K562 (cell line): ENCODE measurements at regions not wholly inside any gene's neighbourhood (a gene's known extent, or its start where the extent isn't known, plus 50 kb on each side); places are given as distances from the start of the nearest gene placed in this dataset.

ENCODE experiments used
- CBX3 ChIP-seq, 2 experiments: IDR thresholded peaks; 1 replicate in 1 of 2; 2 replicates in 1 of 2; pipeline ENCODE4 v1.6.1; 2012; ENCODE audit warnings: inconsistent platforms in 2 of 2, low read length in 2 of 2, borderline replicate concordance in 1 of 2, control low read depth in 1 of 2
- CEBPB ChIP-seq: fragments of 450-650 bp; IDR thresholded peaks from 2 replicates; pipeline ENCODE4 v1.6.1; 2016; ENCODE audit warnings: missing genetic modification characterization, missing compliant biosample characterization
- ETV6 ChIP-seq, 3 experiments: fragments of 150-350 bp in 1 of 3; sonication (generic) in 1 of 3; formaldehyde crosslinking in 1 of 3; IDR thresholded peaks; 2 replicates each; pipeline versions ENCODE4 v1.6.1 to v1.8.0; 2014 to 2022; ENCODE audit warnings: borderline replicate concordance in 2 of 3, low read depth in 2 of 3, antibody characterized with exemption in 1 of 3, low read length in 1 of 3, mild to moderate bottlenecking in 1 of 3, missing genetic modification reagents in 1 of 3
- JUN ChIP-seq, 2 experiments: sonication (generic) in 1 of 2; formaldehyde crosslinking in 1 of 2; IDR thresholded peaks; 2 replicates each; pipeline versions ENCODE4 v1.6.1 to v1.8.0; 2012 to 2022; ENCODE audit warnings: borderline replicate concordance in 2 of 2, mild to moderate bottlenecking in 2 of 2, improper control_type of control experiment in 1 of 2, low read depth in 1 of 2, low read length in 1 of 2, missing genetic modification reagents in 1 of 2
- NFRKB ChIP-seq: fragments of 450-650 bp; IDR thresholded peaks from 2 replicates; pipeline ENCODE4 v1.6.1; 2016; ENCODE audit warnings: low read depth
- NFYB ChIP-seq: IDR thresholded peaks from 2 replicates; pipeline ENCODE4 v1.6.1; 2011; ENCODE audit warnings: mild to moderate bottlenecking, moderate library complexity; ENCODE audit not compliant: insufficient read length; ENCODE audit errors: extremely low read depth
- PYGO2 ChIP-seq: fragments of 450-650 bp; IDR thresholded peaks from 2 replicates; pipeline ENCODE4 v1.6.1; 2016; ENCODE audit warnings: mild to moderate bottlenecking, missing genetic modification characterization, moderate library complexity, missing compliant biosample characterization
- SIN3A ChIP-seq, 2 experiments: fragments of 150-350 bp in 1 of 2; IDR thresholded peaks; 2 replicates each; pipeline ENCODE4 v1.6.1; 2011 to 2016; ENCODE audit warnings: borderline replicate concordance in 2 of 2, low read depth in 2 of 2, low read length in 2 of 2, mild to moderate bottlenecking in 2 of 2, moderate library complexity in 2 of 2; ENCODE audit not compliant: control insufficient read depth in 1 of 2
- ZBTB7A ChIP-seq: IDR thresholded peaks from 2 replicates; pipeline ENCODE4 v1.6.1; 2011; ENCODE audit warnings: low read depth, mild to moderate bottlenecking, low read length, moderate library complexity, borderline replicate concordance; ENCODE audit not compliant: control insufficient read depth
- ZNF584 ChIP-seq: fragments of 200-800 bp; sonication (Bioruptor generic); IDR thresholded peaks from 2 replicates; pipeline ENCODE4 v1.6.1; 2016; ENCODE audit warnings: low read depth, mild to moderate bottlenecking, missing genetic modification characterization, missing compliant biosample characterization
- TF ChIP-seq, protein P1 (sequence below): sonication (generic); formaldehyde crosslinking; IDR thresholded peaks from 2 replicates; pipeline ENCODE4 v1.9.0; 2022; ENCODE audit warnings: mild to moderate bottlenecking, missing genetic modification reagents
- TF ChIP-seq, protein P2 (sequence below), 3 experiments: IDR thresholded peaks in 2 of 3; conservative IDR thresholded peaks in 1 of 3; 2 replicates each; pipeline ENCODE4 v1.5.1; 2011 to 2012; ENCODE audit warnings: low read length in 3 of 3, mild to moderate bottlenecking in 3 of 3, control low read depth in 2 of 3, improper control_type of control experiment in 1 of 3, inconsistent platforms in 1 of 3, low read depth in 1 of 3, mixed read lengths in 1 of 3, moderate library complexity in 1 of 3; ENCODE audit not compliant: insufficient read depth in 2 of 3

DNA sequence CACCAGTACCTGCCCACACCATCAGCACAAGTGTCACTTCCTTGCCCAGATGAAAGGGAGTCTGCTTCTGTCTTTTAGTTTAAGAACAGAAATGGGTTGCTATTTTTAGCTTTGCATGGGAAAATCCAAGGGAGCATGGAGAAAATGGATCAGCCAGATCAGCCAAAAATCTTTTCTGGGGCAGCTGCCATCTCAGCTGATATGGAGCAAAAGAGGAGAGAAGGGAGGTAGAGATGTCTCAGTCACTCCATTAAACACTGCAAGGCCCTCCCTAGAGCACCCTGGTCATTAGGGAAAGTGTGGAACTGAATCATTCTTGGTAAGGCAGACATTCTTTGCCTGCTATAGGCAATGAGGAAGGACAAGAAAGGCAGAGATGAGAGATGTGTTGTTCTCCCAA lies 79.9 kb downstream of the CTAGE1 start:
- TF ChIP-seq, protein P1, sequence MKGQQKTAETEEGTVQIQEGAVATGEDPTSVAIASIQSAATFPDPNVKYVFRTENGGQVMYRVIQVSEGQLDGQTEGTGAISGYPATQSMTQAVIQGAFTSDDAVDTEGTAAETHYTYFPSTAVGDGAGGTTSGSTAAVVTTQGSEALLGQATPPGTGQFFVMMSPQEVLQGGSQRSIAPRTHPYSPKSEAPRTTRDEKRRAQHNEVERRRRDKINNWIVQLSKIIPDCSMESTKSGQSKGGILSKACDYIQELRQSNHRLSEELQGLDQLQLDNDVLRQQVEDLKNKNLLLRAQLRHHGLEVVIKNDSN (CRISPR knock-in tag): no peak
- TF ChIP-seq ZBTB7A (no peak), JUN (IDR thresholded peaks at IDR 0.05; ENCODE audit: borderline replicate concordance, low read depth, low read length) (no peak), JUN (CRISPR knock-in tag; IDR thresholded peaks at IDR 0.05; ENCODE audit: borderline replicate concordance) (no peak), ETV6 (IDR thresholded peaks at IDR 0.05; ENCODE audit: borderline replicate concordance in 1 of 2, low read depth in 2 of 2, low read length in 1 of 2) (no peak), ETV6 (CRISPR knock-in tag; IDR thresholded peaks at IDR 0.05; ENCODE audit: borderline replicate concordance) (no peak), NFRKB (no peak), NFYB (no peak), CBX3 (IDR thresholded peaks at IDR 0.05; ENCODE audit: borderline replicate concordance in 1 of 2, low read length in 2 of 2) (no peak), PYGO2 (tag) (no peak), SIN3A (IDR thresholded peaks at IDR 0.05; ENCODE audit: borderline replicate concordance in 2 of 2, control insufficient read depth in 1 of 2, low read depth in 2 of 2, low read length in 2 of 2) (no peak), CEBPB (tag) (no peak), ZNF584 (CRISPR knock-in tag) (no peak)
- TF ChIP-seq, protein P2, sequence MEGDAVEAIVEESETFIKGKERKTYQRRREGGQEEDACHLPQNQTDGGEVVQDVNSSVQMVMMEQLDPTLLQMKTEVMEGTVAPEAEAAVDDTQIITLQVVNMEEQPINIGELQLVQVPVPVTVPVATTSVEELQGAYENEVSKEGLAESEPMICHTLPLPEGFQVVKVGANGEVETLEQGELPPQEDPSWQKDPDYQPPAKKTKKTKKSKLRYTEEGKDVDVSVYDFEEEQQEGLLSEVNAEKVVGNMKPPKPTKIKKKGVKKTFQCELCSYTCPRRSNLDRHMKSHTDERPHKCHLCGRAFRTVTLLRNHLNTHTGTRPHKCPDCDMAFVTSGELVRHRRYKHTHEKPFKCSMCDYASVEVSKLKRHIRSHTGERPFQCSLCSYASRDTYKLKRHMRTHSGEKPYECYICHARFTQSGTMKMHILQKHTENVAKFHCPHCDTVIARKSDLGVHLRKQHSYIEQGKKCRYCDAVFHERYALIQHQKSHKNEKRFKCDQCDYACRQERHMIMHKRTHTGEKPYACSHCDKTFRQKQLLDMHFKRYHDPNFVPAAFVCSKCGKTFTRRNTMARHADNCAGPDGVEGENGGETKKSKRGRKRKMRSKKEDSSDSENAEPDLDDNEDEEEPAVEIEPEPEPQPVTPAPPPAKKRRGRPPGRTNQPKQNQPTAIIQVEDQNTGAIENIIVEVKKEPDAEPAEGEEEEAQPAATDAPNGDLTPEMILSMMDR (IDR thresholded peaks at IDR 0.05 in 2 of 3, conservative IDR thresholded peaks at IDR 0.05 in 1 of 3; ENCODE audit: insufficient read depth in 2 of 3, low read depth in 1 of 3, low read length in 3 of 3): no peak
